ACC112 (cell line): ENCODE measurements at regions not wholly inside any gene's neighbourhood (a gene's known extent, or its start where the extent isn't known, plus 50 kb on each side); places are given as distances from the start of the nearest gene placed in this dataset.

Source experiments
- H2AFZ ChIP-seq: fragments of 200-600 bp; sonication (generic); one replicate; pipeline ENCODE4 v1.6.0; 2017; ENCODE audit warnings: antibody characterized with exemption, low read length; ENCODE audit not compliant: unreplicated experiment
- H3K27ac ChIP-seq: fragments of 200-600 bp; sonication (generic); 2 replicates; pipeline ENCODE4 v1.5.1; 2014; ENCODE audit warnings: low read depth, mild to moderate bottlenecking, antibody characterized with exemption, low read length, moderate library complexity
- H3K27me3 ChIP-seq: fragments of 200-600 bp; sonication (generic); 2 replicates; pipeline ENCODE4 v1.6.1; 2014; ENCODE audit warnings: mild to moderate bottlenecking, antibody characterized with exemption, low read length, moderate library complexity, mixed read lengths; ENCODE audit not compliant: insufficient read depth
- H3K36me3 ChIP-seq: fragments of 200-600 bp; sonication (generic); 2 replicates; pipeline ENCODE4 v1.6.1; 2016; ENCODE audit warnings: mild to moderate bottlenecking, antibody characterized with exemption, low read length, moderate library complexity, mixed read lengths; ENCODE audit not compliant: insufficient read depth
- H3K4me1 ChIP-seq: fragments of 200-600 bp; sonication (generic); one replicate; pipeline ENCODE4 v1.6.1; 2016; ENCODE audit warnings: low read length, mixed read lengths; ENCODE audit not compliant: insufficient read depth, unreplicated experiment, control insufficient read depth
- H3K4me3 ChIP-seq: fragments of 200-600 bp; sonication (generic); 2 replicates; pipeline ENCODE4 v1.5.1; 2014; ENCODE audit warnings: mild to moderate bottlenecking, low read depth, low read length
- H3K79me2 ChIP-seq: fragments of 200-600 bp; sonication (generic); one replicate; pipeline ENCODE4 v1.6.0; 2016; ENCODE audit warnings: low read length; ENCODE audit not compliant: control insufficient read depth, unreplicated experiment, insufficient read depth

GRCh38 chr3:65026151-65026550 is 338.4 kb upstream of the ADAMTS9 start:
- H2AFZ ChIP-seq: no peak overlapping the region
- H3K4me1 ChIP-seq: peaks cover 5% of the 10 kb centered on the region
- H3K27ac ChIP-seq: no peak overlapping the region
- no peak overlapping the region for H3K4me3 ChIP-seq
- H3K36me3 ChIP-seq: no peaks in the 10 kb centered on the region
- no peaks in the 10 kb centered on the region for H3K27me3 ChIP-seq
- no peaks in the 10 kb centered on the region for H3K79me2 ChIP-seq

DNA sequence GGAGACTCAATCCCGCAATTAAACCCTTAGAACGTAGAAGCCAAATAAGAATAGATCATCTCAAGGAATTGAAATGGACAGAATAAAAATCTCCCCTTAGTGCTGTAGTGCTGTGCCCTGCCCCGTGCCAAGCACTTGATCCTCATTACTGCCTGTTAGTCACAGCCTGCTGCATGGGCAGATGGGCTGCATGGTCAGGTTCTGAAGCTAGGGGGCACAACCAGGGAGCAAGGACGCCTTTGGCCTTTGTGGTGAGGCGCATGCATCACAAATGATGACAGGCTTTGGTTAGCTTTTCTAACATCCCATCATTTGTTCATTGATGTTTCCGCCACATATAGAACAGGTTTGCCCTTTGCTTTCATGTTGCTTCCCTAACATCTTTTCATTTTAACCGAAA is 336.3 kb upstream of the ADAMTS9 start:
- H3K36me3 ChIP-seq: no peaks in the 10 kb centered on the region
- H2AFZ ChIP-seq: no peak overlapping the region
- no peak overlapping the region for H3K27ac ChIP-seq
- H3K4me1 ChIP-seq: no peaks in the 10 kb centered on the region
- H3K27me3 ChIP-seq: no peaks in the 10 kb centered on the region
- no peaks in the 10 kb centered on the region for H3K79me2 ChIP-seq
- H3K4me3 ChIP-seq: no peak overlapping the region

- Histone ChIP-seq H3K4me1 (no peaks in the 10 kb centered on the region), H3K27me3 (no peaks in the 10 kb centered on the region), H3K27ac (no peak overlapping the region), H2AFZ (no peak overlapping the region), H3K79me2 (no peaks in the 10 kb centered on the region), H3K4me3 (no peak overlapping the region), H3K36me3 (no peaks in the 10 kb centered on the region)
Observed at GRCh38 chr3:65020281-65021160, 332.7 kb upstream of the ADAMTS9 start.

- Histone ChIP-seq H3K4me1 (no peaks in the 10 kb centered on the region), H3K79me2 (no peaks in the 10 kb centered on the region), H3K4me3 (no peak overlapping the region), H3K36me3 (no peaks in the 10 kb centered on the region), H3K27ac (no peak overlapping the region), H2AFZ (no peak overlapping the region), H3K27me3 (no peaks in the 10 kb centered on the region)
Observed at GRCh38 chr3:65019443-65020055, 331.7 kb upstream of the ADAMTS9 start.

GRCh38 chr3:65018801-65019200 is 331.0 kb upstream of the ADAMTS9 start:
- no peak overlapping the region for H2AFZ ChIP-seq

DNA sequence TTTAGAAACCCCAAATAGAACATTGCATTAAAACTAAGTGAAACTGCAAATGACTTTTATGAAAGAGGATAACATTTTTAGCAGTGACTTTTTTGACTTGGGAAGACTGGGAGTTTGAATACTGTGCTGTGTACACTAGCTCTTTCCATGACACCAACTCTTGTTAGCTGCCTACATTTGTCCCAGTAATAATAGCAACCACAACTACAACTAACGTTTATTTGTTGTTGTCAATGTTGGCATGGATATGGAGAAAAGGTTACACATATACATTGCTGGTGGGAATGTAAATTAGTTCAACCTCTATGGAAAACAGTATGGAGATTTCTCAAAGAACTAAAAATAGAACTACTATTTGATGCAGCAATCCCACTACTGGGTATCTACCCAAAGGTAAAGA is 329.6 kb upstream of the ADAMTS9 start:
- no peaks in the 10 kb centered on the region for H3K79me2 ChIP-seq
- H3K4me3 ChIP-seq: no peak overlapping the region
- H3K27ac ChIP-seq: no peak overlapping the region
- no peaks in the 10 kb centered on the region for H3K36me3 ChIP-seq
- no peaks in the 10 kb centered on the region for H3K27me3 ChIP-seq
- no peak overlapping the region for H2AFZ ChIP-seq
- no peaks in the 10 kb centered on the region for H3K4me1 ChIP-seq

More at GRCh38 chr3:65018801-65019200, 331.0 kb upstream of the ADAMTS9 start:
- Histone ChIP-seq H3K27me3 (no peaks in the 10 kb centered on the region), H3K27ac (no peak overlapping the region), H3K4me3 (no peak overlapping the region), H3K4me1 (no peaks in the 10 kb centered on the region), H3K79me2 (no peaks in the 10 kb centered on the region), H3K36me3 (no peaks in the 10 kb centered on the region)

DNA sequence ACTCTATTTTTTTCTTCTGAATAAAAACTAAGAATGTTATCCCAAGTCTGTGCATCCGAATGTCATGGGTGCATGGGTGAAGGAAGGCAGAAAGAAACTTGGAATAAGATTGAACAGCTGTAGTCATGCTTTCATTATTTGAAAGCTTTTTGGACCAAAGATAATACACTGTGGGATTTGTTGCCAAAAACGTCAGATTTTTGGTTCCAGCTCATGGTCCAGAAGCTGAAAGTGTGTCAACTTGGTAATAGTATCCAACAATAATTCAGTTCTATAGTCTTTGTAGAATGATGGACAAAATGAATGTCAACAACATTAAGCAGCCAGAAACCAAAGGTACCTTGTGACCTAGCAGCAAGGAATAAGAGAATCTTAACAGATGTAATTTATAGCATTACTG is 327.9 kb upstream of the ADAMTS9 start:
- Histone ChIP-seq H3K79me2 (no peaks in the 10 kb centered on the region), H3K4me1 (no peaks in the 10 kb centered on the region), H3K27ac (no peak overlapping the region), H3K4me3 (no peak overlapping the region), H3K36me3 (no peaks in the 10 kb centered on the region), H3K27me3 (no peaks in the 10 kb centered on the region), H2AFZ (no peak overlapping the region)

DNA sequence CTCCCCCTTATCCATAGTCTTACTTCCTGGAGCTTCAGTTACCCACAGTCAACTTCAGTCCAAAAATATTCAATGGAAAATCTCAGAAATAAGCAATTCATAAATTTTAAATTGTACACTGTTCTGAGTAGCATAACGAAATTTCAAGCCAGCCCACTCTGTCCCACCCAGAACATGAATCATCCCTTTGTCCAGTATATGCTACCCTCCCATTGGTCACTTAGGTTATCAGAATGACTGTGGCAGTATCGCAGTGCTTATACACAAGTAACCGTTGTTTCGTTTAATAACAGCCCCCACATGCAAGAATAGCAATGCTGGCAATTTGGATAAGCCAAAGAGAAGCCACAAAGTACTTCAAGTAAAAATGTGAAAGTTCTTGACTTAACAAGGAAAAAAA is 325.3 kb upstream of the ADAMTS9 start:
- Histone ChIP-seq H3K79me2 (no peaks in the 10 kb centered on the region), H3K36me3 (no peaks in the 10 kb centered on the region), H3K4me3 (no peak overlapping the region), H3K27me3 (no peaks in the 10 kb centered on the region), H3K4me1 (no peaks in the 10 kb centered on the region), H2AFZ (no peak overlapping the region), H3K27ac (no peak overlapping the region)

DNA sequence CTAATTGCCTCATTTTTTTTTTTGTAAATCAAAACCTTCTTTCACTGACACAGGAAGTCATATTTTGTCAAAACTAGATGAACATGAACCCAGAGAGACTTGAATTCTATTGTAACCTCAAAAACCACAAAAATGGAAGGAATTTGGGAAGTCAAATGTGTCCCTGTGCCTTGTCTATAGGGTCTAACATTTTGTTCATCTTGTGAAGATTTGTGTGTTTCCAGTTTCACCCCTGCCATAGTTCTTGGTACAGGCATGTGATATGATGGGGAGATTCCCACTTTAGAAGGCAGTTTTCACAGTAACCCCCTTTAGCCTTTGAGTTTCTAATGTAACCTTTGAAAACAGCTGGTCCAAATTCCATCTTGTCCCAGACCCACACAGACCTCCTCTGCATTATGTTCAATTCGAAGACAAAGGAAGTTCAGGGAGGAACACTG is 318.5 kb upstream of the ADAMTS9 start:
- peaks cover 29% of the 10 kb centered on the region for H3K4me1 ChIP-seq
- H3K27ac ChIP-seq: peak overlapping the region; percentile 57
- no peaks in the 10 kb centered on the region for H3K27me3 ChIP-seq
- H3K36me3 ChIP-seq: no peaks in the 10 kb centered on the region
- H3K79me2 ChIP-seq: no peaks in the 10 kb centered on the region
- H2AFZ ChIP-seq: no peak overlapping the region
- no peak overlapping the region for H3K4me3 ChIP-seq

GRCh38 chr3:65005486-65005885 is 317.7 kb upstream of the ADAMTS9 start:
- H3K4me1 ChIP-seq: peaks cover 29% of the 10 kb centered on the region
- H3K27me3 ChIP-seq: no peaks in the 10 kb centered on the region
- no peak overlapping the region for H3K4me3 ChIP-seq
- no peaks in the 10 kb centered on the region for H3K79me2 ChIP-seq
- no peak overlapping the region for H2AFZ ChIP-seq
- H3K27ac ChIP-seq: peak overlapping the region; percentile 57
- no peaks in the 10 kb centered on the region for H3K36me3 ChIP-seq

GRCh38 chr3:65004795-65005295 is 317.0 kb upstream of the ADAMTS9 start:
- H2AFZ ChIP-seq: no peak overlapping the region
- H3K36me3 ChIP-seq: no peaks in the 10 kb centered on the region
- H3K4me1 ChIP-seq: peaks cover 29% of the 10 kb centered on the region
- no peaks in the 10 kb centered on the region for H3K27me3 ChIP-seq
- no peak overlapping the region for H3K4me3 ChIP-seq
- H3K27ac ChIP-seq: no peak overlapping the region
- H3K79me2 ChIP-seq: no peaks in the 10 kb centered on the region
